ENCODE measurements at regions not wholly inside any gene's neighbourhood (a gene's known extent, or its start where the extent isn't known, plus 50 kb on each side); places are given as distances from the start of the nearest gene placed in this dataset.

DNA sequence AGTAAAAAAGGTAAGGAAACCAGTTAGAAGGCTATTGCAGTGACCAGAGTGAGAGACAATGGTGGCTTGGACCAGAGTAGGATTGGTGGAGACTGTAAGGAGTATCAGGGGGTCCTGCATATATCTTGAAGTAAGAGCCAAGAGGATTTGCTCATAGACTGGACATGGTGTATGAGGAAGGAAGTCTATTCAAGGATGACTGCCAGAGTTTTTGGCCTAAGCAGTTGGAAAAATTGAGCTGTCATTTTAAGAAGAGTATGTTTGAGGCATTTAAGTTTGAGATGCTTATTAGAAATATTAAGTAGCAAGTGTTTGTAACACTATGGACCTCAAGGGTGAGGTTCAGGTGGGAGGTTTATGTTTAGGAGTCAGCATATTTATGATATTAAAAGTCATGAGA lies 596.6 kb downstream of the METTL15 start:
- no peak for DNase-seq

DNA sequence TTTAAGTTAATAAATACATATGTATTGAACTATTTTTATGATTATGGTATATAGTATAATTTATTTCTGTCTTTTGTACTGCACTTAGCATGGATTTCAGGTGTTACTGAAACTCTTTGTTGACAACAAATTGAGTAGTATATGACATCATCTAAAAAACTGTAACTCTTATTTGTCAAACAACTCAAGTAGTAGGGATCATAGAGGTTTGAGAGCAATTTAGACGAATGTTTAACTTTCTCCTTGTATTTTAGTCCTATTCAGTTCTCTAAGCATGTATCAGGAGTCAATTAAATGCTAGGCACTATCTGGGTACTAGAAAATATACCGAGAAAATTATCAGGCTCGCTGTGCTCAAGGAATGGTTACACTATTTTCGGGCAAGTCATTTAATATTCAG lies 595.2 kb downstream of the METTL15 start:
- DNase-seq: no peak

DNA sequence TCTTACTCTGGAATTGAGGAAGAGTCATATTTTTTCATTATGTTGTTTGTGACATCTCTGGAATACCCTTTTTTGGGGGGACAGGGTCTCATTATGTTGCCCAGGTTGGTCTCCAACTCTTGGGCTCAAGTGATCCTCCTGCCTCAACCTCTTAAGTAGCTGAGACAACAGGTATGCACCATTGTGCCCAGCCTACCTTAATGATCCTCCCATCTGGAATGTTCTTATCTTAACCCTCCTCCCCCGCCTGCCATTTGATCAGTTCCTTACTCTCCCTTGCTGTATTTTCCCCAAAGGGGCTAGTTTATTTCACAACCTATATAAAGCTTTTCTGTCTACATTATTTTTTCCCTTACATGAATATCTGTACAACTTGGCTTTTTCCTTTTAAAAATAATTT lies 594.7 kb downstream of the METTL15 start:
- DNase-seq: no peak

DNA sequence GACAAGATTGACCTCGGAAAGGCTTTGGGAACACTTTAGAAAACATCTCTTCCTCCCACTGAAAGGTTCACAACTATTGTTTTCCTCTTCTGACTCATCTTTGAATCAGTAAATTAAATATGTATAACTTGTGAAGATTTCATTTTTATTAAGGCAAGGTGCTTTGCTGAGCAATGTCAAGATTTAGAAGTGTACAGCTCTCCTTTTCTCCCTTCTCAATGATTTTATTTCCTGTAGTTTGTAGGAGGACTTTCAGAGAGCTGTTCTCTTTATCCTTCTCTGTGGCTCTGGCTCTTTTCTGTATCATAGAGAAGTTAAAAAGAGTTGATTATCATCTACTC lies 594.2 kb downstream of the METTL15 start:
- no peak for DNase-seq

DNA sequence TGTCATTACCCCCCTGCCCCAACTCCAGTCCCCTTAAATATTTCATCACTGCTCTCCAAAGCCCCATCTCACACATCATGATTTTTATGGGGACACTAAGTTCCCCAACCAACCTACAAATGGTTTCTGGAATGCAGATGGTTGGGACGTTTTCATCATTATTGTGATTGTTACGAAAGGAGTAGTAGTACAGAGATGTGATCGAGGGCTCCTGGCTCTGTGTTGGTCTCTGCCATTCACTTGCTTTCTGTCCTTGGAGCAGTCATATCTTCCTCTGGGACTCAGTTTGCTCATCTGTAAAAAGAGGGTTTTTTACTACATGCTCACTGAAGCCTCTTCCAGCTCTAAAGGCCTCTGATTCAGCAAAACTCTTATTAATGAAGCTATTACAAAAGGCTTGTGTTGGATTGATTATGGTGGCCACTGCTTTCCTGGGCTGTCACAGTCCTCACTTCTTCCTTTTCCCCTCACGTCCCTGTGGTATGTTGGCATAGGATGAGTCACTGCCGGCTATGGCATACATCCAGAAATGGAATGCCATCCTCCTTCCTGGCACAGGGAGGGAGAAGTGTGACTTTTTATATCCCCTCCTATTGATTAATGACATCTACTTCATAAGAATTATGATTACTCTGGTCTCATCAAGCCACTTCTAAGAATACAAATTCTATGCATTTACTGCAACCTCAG lies 593.7 kb downstream of the METTL15 start:
- no peak for DNase-seq

DNA sequence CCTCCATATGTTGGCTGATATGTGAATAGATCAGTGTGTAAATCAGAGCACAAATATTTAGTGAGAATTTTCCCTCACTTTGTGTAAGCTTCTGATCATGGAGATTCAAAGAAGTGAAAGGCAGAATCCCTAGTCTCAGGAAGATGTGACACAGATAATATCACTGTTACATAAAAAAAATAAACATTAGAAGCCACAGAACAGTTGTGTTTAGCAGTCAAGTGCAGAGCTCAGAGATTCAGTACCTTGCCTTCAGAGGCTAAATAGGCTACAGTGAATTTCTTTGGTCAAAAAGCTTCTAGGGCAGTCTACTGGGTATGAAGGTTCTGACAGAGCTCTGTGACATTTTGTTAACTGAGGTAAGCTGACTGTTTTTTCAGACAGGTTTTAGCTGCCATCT lies 591.5 kb downstream of the METTL15 start:
- no peak for DNase-seq

DNA sequence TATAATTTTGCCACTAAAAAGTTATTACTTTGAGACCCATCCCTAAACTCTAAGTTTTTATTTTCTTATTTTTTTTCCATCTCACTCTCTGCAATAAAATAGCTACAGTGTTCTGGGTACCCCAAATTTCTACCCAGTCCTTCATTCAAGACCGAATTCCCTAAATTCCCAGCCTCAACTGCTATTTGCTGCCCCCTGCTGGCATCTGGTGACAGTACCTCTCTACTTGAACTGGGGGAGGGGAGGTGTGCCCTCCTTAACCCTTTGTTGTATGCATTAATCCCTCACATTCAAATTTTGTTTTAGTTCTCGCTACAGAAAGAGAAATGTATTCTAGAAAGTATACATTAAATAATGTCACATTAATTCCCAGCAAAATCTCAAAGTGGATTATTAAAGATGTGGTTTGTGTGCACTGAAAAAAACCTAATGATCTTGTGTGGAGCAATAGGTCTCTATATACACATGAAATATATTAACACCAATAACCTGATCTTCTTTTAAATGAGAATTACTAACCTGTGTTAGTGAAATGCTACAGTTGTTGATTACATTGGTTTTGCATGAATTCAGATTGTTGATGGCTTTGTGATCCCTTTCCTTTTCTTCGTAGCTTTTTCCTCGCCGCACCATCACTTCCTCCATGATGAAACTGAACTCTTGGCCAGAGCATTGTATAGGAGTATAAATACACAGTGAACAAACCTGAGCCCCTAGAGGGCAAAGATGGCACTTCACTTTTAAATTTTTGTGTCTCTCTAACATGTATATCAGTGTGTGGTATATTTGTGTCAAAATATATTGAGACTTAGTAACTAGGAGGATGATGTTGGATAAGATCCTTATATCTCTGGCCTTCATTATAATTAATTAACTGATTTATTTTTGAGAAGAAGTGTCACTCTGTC lies 590.0 kb downstream of the METTL15 start:
- no peak for DNase-seq

DNA sequence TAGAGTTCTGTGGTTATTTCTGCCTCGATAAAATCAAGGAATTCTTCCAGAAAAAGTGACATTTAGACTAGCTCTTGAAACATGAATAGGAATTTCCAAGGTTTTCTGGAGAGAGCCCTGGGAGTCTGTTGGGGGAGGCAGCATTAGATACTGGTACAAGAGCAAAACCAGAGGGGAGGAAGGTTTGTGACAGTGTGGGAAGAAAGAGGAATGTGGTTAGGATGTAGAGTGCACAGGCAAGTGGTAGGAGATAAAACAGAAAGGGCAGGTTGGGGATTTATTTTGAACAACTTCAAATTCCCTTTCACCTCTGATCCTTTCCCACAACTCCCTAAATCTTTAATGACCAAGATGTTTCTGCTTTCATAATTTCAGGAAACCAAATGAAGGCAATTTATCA lies 588.4 kb downstream of the METTL15 start:
- no peak for DNase-seq

DNA sequence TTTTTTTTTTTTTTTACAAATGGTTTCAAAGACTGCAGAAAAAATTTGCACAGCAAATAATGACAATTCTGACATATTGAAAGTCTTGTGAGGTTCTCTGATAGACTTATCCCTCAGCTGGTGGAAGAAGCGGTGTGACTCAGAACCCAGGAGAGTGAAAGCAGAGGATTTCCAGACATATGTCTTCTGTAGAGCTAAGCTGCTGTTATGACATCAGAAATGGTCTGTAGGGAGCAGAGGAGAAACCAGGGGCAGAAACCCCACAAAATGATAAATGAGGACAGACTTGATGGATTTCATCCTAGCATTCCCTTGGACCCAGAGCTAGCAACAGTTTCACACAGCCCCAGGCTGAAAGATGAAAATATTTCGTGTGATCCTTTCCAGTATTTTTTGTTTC lies 582.6 kb downstream of the METTL15 start:
- DNase-seq: no peak

DNA sequence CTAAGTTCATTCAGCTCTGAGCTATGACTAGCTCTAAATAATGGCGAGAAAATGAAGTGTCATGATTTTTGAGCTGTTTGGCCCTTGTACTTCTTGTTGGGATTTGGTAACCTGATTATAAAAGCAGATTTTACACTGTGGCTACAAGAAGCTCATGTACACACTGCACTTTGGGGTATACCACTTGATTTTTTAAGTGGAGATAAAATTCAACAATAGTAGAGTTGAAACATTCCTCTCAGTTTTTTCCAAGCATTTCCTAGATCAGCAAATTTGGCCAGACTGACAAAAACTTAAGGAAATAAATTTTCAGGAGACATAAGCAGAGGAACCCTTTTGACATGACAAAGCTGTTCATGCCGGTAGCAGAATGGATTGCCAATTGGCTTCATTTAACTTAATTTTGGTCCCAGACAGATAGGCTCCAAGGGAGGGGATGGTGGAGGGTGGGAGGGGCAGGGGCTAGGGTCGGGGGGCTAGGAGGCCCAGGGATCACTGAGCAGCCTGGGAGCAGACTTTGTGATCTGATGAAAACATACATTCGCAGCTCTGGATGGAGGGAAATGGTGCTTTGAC lies 575.9 kb downstream of the METTL15 start:
- DNase-seq: no peak

DNA sequence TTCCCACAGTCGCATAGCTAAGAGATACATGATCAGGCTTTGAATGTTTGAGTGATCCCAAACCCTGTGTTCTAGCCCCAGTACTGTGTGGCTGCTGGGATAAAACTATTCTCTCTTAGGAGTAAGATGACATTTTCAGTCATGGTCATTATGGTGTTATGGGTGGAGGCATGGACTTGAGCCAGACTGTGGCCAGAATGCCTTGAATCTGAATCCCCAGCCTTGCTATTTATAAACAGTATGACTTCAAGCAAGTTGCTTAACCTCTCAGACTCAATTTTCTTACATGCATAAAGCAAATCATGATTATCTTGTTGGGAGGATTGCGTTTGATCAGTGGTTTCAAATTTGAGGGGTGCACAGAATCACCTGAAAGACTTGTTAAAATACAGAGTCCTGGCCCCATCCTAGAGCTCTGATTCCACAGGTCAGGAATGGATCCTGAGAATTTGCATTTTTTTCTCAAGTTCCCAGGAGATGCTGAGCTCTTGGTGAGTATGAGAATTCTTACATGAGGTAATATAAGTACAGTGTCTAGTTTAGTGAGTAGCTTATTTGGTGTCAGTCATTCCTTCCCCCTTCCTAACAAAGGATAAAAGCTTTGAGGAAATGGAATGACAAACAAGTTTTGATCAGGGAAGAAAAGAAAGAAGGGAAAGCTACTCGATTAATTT lies 571.7 kb downstream of the METTL15 start:
- DNase-seq: no peak

DNA sequence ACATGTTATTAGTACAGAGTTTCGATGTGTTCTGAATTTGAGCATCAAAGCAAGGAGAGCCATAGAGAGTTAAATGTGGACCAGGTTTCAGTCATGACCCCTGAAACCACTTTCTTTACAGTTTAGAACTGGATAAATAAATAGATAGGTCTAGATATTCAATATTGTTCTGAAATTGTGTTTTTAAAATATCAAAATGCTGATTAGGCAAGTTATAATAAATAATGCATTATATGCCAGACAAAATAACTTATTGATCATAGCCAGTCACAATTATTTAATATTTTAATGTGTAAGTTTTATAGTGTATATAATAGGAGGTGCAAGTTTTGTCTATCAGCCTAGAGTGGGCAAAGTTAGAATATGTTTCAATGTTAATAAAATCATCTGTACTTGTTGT lies 569.5 kb downstream of the METTL15 start:
- DNase-seq: no peak

DNA sequence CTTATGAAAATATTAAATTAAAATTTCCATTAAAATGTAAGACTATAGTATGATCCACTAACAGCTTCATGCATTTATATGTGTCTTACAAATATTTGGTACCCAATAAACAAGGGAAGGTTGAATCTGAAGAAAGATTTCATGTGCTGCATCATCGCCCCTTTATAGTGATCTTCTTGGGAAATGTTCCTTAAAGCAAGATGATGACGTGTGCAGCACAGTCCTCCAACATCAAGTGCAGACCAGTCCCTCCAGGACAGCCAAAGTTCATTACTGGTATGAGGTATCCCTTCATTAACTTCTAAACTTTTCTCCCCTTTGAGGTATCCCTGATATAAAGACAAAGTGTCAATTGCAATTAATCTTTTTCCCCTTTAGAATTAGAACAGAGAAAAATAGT lies 567.0 kb downstream of the METTL15 start:
- DNase-seq: no peak

DNA sequence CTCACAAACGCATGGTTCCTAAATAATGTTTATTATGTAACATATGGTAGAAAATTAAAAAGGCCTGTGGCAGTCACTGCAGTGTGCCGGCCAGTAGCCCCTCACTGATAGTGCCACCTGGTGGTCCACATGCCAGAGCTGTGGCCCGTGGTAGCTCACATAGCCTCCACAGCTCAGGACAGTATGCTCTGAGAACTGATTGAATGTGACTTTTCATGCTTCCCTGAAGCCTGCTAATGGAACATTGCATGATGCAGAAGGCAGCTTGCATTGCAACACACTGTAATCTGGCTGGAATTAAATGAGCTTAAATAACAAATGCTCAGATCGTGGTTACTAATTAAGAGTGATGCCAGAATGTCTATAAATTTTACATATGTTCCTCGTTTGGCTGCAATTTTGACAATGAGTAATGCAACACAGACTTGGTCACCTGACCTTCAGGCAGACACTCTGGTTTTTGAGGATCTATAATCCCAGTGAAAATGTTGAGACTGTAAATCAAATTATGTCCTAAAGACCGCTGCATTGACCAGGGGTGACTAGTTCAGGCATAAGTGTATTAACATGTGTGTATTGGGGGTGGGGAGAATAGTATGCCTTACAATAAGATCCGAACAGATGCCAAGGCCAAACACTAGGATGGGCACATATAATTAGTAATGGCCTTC lies 566.4 kb downstream of the METTL15 start:
- DNase-seq: no peak

DNA sequence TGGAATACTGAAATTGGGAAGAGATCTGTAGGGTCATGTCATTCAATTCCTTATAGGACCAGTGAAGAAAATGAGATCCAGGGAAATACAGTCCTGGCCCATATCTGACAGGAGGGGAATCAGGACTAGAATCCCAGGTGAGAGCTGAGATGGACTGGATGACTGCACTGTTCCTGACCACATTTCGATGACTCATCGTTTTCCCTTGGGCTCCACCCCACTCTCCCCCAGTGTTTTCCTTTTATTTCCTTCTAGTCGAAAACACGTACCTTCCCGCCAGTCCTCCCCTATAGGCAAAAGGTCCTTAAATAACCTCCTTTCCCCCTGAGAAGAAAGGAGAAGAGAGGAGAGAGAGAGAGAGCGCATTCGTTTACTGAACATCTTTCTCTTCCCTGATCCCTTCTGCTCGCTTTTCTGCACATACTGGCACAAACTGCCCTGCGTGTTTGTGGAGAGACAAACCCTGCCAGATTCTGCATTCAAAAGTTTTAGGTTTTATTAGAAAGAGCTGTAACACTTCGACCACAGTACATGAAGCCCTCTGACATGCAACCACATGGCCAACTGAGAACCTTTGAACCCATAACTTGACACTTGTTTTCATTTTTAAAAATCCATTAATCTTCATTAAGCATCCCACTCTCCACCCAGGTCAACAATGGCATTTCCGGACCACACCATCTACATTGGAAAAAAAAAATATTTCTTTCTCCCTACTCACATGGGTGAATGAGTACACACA lies 565.7 kb downstream of the METTL15 start:
- no peak for DNase-seq

DNA sequence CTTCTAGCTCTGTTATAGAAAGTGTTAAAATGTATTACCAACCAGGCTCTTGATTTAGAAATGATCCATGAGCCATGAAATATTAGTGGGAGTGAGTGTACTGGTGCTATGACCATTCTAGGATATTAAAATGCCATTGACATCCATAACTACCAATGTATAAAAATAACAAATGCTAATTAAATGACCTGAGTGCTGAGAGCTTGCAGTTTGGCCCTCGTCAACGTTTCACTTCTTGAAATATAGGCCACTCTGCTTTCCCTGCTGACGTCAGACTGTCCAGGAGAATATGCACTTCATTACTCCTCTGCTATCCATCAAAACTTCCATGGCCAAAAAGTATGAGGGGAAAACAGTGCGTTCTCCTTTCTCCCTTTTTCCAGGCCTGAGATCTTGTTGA lies 563.1 kb downstream of the METTL15 start:
- no peak for DNase-seq

DNA sequence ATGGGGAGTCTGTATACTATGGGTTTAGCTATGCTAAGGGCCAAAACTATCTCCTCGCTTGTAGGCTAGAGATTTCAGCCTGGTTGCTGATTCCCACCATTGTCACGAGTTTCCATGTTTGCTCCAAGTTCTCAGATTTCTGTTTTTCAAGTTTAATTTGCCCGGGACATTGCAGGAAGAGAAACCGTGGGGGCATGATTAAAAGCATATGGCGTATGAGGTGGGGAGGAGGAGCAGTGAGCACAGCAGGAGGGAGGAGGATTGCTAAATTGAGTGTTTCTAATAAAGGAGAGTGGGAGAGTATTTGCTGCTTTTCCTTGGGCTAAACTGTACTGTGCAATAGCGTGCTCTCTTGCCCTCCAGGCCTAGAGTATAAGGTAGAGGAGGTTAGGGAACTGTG lies 558.4 kb downstream of the METTL15 start:
- DNase-seq: no peak

DNA sequence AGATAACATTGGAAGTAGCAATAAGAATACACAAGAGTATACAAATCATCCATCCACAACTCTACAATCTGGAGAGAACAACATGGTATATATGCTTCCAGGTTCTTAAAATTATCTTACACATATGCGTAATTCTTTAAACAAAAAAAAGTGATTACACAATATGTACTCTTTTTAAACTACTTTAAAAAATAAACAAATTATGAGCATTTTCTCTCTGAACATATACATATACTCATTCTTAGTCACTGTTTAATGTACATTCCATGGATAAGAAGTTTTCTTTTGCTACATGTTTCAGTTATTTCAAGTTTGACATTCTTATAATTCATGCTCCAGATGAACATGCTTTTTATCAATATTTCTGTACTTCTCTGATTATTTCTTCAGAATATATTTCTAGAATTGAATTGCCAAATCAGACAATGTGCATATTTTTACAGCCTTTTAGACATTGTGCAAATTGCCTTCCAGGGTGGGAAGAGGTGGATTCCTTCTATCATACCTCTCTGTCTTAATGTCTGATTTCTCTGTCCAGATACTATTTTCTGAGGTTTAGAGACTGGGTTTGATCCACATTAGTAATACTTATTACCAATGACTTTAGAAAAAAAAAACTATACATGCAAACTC lies 551.6 kb downstream of the METTL15 start:
- no peak for DNase-seq

DNA sequence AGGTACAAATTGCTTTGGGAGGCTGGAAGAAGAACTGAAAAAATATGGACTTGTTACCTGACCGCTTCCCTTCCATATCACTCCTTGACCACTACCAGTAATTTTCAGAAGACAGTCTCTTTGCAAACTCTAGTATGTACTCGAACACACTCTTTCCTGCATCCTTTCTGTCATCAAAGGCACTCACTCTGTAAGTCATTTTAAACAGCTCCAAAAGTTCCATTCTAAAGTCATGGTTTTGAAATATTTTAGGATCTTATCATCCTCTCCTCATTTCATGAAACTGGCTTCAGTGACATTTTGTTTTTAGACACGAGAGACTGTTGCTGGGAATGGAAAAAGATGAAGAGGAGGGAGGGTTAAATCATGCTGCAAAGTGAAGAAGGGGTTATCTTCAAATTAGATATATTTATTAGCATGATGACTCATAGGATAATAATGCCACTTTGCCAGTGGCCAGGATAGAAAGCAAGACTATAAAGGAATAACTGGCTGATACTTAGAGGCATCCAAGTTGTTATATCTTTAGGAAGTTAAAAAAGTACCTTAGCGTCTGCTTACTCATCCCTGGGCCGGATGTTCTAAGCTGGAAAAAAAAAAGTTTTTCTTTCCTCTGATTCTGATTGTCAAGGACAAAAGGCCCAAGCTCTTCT lies 549.3 kb downstream of the METTL15 start:
- DNase-seq: no peak

DNA sequence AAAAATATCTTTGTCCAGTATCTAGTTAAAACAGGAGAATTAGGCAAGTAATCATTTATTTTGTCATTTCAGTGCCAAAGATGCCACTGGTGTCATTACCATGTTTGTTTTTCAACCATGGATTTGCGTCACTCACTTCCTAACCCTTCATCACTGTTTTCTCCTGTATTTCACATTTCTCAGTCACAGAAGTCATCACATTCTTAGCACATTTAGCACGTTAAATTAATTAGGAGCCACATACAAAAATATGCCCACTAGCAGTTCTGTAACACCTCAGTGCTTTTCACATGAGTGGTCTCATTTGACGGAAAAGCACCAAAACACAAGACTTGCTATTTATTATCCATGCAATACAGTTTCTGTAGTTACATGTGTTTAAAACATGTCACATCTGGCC lies 546.0 kb downstream of the METTL15 start:
- DNase-seq: no peak

DNA sequence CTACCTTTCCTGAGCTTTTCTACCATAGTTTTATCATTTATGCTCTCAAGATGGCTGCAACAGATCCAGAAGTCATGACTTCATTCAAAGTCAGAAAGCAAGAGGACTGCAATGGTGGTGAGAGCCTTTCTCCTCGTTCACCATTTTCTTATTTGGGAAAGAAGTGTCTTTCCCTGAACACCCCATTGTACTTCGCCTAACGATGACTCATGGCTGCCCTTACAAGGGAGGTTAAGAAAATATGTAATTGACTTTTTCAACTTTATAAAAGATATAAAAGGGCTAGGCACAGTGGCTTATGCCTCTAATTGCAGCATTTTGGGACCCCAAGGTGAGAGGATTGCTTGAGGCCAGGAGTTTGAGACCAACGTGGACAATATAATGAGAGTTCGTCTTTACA lies 541.7 kb downstream of the METTL15 start:
- DNase-seq: no peak
